OCI-LY1 (cell line): ENCODE measurements at regions not wholly inside any gene's neighbourhood (a gene's known extent, or its start where the extent isn't known, plus 50 kb on each side); places are given as distances from the start of the nearest gene placed in this dataset.

Source experiments
- H2AFZ ChIP-seq: fragments of 200-600 bp; sonication (generic), shearing (Covaris generic); 2 replicates; pipeline ENCODE4 v1.6.0; 2014; ENCODE audit warnings: antibody characterized with exemption, mild to moderate bottlenecking, low read length
- H3F3A ChIP-seq: fragments of 200-600 bp; sonication (generic), shearing (Covaris generic); 2 replicates; pipeline ENCODE4 v1.6.0; 2014; ENCODE audit warnings: mild to moderate bottlenecking, antibody characterized with exemption, low read length, moderate library complexity; ENCODE audit not compliant: insufficient read depth
- H3K27ac ChIP-seq: fragments of 200-600 bp; sonication (generic); 2 replicates; pipeline ENCODE4 v1.5.1; 2014; ENCODE audit warnings: low read length, mixed run types, mild to moderate bottlenecking, low read depth; ENCODE audit not compliant: poor library complexity, severe bottlenecking
- H3K27me3 ChIP-seq: fragments of 200-600 bp; sonication (generic); 2 replicates; pipeline ENCODE4 v1.6.0; 2014; ENCODE audit warnings: antibody characterized with exemption, mild to moderate bottlenecking, low read length, moderate library complexity; ENCODE audit not compliant: insufficient read depth
- H3K36me3 ChIP-seq: fragments of 200-600 bp; sonication (generic); 2 replicates; pipeline ENCODE4 v1.6.1; 2014; ENCODE audit warnings: mild to moderate bottlenecking, antibody characterized with exemption, low read length, moderate library complexity, mixed read lengths; ENCODE audit not compliant: insufficient read depth
- H3K4me1 ChIP-seq: fragments of 200-600 bp; sonication (generic); 2 replicates; pipeline ENCODE4 v1.5.1; 2014; ENCODE audit warnings: mild to moderate bottlenecking, low read length, moderate library complexity; ENCODE audit not compliant: insufficient read depth, severe bottlenecking
- H3K4me2 ChIP-seq: fragments of 200-600 bp; sonication (generic), shearing (Covaris generic); 2 replicates; pipeline ENCODE4 v1.6.1; 2014; ENCODE audit warnings: low read length
- H3K4me3 ChIP-seq: fragments of 200-600 bp; sonication (generic); 2 replicates; pipeline ENCODE4 v1.5.1; 2014; ENCODE audit warnings: low read length, low read depth, mild to moderate bottlenecking, mixed read lengths; ENCODE audit not compliant: poor library complexity, severe bottlenecking
- H3K79me2 ChIP-seq: fragments of 200-600 bp; shearing (Covaris generic); 2 replicates; pipeline ENCODE4 v1.6.1; 2016; ENCODE audit warnings: mixed run types, low read length, mixed read lengths; ENCODE audit not compliant: insufficient read depth
- H3K9ac ChIP-seq: fragments of 200-600 bp; sonication (generic), shearing (Covaris generic); 2 replicates; pipeline ENCODE4 v1.6.1; 2014; ENCODE audit warnings: mild to moderate bottlenecking, low read length, mixed read lengths
- H3K9me2 ChIP-seq: fragments of 200-600 bp; sonication (generic), shearing (Covaris generic); 2 replicates; pipeline ENCODE4 v1.6.1; 2014; ENCODE audit warnings: low read depth, mild to moderate bottlenecking, low read length, mixed read lengths
- H3K9me3 ChIP-seq: fragments of 200-600 bp; shearing (Covaris generic); 2 replicates; pipeline ENCODE4 v1.6.1; 2014; ENCODE audit warnings: low read length, mixed read lengths
- H4K20me1 ChIP-seq: fragments of 200-600 bp; sonication (generic), shearing (Covaris generic); 2 replicates; pipeline ENCODE4 v1.6.0; 2016; ENCODE audit warnings: mild to moderate bottlenecking, low read length; ENCODE audit not compliant: insufficient read depth
- EZH2 ChIP-seq: fragments of 200-600 bp; sonication (generic), shearing (Covaris generic); IDR thresholded peaks from 2 replicates; pipeline ENCODE4 v1.8.0; 2017; ENCODE audit warnings: borderline replicate concordance, mixed run types, mild to moderate bottlenecking, antibody characterized with exemption, low read length, moderate library complexity, mixed read lengths
- TF ChIP-seq, protein P1 (sequence below): fragments of 200-600 bp; sonication (generic), shearing (Covaris generic); IDR thresholded peaks from 2 replicates; pipeline ENCODE4 v1.5.1; 2017; ENCODE audit warnings: mild to moderate bottlenecking, antibody characterized with exemption, low read length, moderate library complexity, mixed read lengths

- H4K20me1 ChIP-seq = no peaks in the 10 kb centered on the region
- no peaks in the 10 kb centered on the region for H3K79me2 ChIP-seq
- no peak for TF ChIP-seq EZH2
- TF ChIP-seq, protein P1, sequence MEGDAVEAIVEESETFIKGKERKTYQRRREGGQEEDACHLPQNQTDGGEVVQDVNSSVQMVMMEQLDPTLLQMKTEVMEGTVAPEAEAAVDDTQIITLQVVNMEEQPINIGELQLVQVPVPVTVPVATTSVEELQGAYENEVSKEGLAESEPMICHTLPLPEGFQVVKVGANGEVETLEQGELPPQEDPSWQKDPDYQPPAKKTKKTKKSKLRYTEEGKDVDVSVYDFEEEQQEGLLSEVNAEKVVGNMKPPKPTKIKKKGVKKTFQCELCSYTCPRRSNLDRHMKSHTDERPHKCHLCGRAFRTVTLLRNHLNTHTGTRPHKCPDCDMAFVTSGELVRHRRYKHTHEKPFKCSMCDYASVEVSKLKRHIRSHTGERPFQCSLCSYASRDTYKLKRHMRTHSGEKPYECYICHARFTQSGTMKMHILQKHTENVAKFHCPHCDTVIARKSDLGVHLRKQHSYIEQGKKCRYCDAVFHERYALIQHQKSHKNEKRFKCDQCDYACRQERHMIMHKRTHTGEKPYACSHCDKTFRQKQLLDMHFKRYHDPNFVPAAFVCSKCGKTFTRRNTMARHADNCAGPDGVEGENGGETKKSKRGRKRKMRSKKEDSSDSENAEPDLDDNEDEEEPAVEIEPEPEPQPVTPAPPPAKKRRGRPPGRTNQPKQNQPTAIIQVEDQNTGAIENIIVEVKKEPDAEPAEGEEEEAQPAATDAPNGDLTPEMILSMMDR = no peak
- H3K4me1 ChIP-seq = no peaks in the 10 kb centered on the region
- no peak overlapping the region for H3K9ac ChIP-seq
- H3K9me2 ChIP-seq = no peaks in the 10 kb centered on the region
- H3K9me3 ChIP-seq = no peaks in the 10 kb centered on the region
- no peak overlapping the region for H3K27ac ChIP-seq
- no peaks in the 10 kb centered on the region for H3K27me3 ChIP-seq
- no peak overlapping the region for H3K4me2 ChIP-seq
- H3K4me3 ChIP-seq = no peak overlapping the region
- H3F3A ChIP-seq = no peaks in the 10 kb centered on the region
- no peaks in the 10 kb centered on the region for H3K36me3 ChIP-seq
- H2AFZ ChIP-seq = no peak overlapping the region
Measured at GRCh38 chr2:35163948-35164347, 1191.6 kb upstream of the CRIM1 start.

DNA sequence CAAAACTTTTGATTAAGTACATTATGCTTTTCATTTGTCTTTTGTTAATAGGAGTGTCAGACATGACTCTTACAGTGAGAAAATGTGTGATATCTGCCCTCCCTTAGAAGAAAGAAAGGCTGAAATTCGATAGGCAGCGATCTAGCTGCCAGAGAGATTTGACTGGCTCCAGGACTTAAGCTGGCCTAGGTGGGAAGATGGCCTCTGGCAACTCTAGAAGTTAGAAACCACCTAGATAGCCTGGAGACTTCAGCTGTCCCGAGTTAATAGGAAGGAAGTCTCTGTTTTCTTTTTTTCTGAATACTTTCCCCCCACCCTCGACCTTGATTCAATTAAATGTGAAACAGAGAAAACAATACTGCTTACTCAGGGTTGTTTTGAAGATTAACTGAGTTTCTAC is 1194.7 kb upstream of the CRIM1 start:
- no peak overlapping the region for H3K9ac ChIP-seq
- no peak overlapping the region for H3K4me3 ChIP-seq
- H3K4me1 ChIP-seq = no peaks in the 10 kb centered on the region
- no peak overlapping the region for H3K27ac ChIP-seq
- H3K27me3 ChIP-seq = no peaks in the 10 kb centered on the region
- H3K79me2 ChIP-seq = no peaks in the 10 kb centered on the region
- H3K4me2 ChIP-seq = no peak overlapping the region
- H3K9me2 ChIP-seq = no peaks in the 10 kb centered on the region
- no peaks in the 10 kb centered on the region for H3K9me3 ChIP-seq
- no peak overlapping the region for H2AFZ ChIP-seq
- TF ChIP-seq, protein P1 = no peak
- TF ChIP-seq EZH2 = no peak
- no peaks in the 10 kb centered on the region for H3F3A ChIP-seq
- no peaks in the 10 kb centered on the region for H4K20me1 ChIP-seq
- H3K36me3 ChIP-seq = no peaks in the 10 kb centered on the region

DNA sequence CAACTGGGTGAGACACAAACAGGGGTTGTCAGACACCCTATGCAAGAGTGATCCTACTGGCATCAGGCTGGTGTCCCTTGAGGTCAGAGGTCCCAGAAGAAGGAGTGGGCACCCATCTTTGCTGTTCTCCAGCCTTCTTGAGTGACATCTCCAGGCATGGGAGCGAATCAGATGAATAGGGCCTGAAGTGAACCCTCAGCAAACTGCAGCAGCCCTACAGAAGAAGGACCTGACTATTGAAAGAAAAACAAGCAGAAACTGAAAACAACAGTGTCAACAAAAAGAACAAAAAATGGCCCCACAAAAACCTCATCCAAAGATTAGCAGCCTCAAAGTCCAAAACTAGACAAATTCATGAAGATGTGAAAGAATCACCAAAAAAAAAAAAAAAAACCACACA is 1229.7 kb upstream of the CRIM1 start:
- TF ChIP-seq EZH2 = no peak
- TF ChIP-seq, protein P1 = no peak
- Histone ChIP-seq H3F3A (no peaks in the 10 kb centered on the region), H2AFZ (no peak overlapping the region), H3K4me3 (no peak overlapping the region), H3K27ac (no peak overlapping the region), H3K4me1 (no peaks in the 10 kb centered on the region), H4K20me1 (no peaks in the 10 kb centered on the region), H3K79me2 (no peaks in the 10 kb centered on the region), H3K9me3 (no peaks in the 10 kb centered on the region), H3K36me3 (no peaks in the 10 kb centered on the region), H3K9me2 (no peaks in the 10 kb centered on the region), H3K9ac (no peak overlapping the region), H3K4me2 (no peak overlapping the region), H3K27me3 (no peaks in the 10 kb centered on the region)
